ENCODE measurements at regions not wholly inside any gene's neighbourhood (a gene's known extent, or its start where the extent isn't known, plus 50 kb on each side); places are given as distances from the start of the nearest gene placed in this dataset.

DNA sequence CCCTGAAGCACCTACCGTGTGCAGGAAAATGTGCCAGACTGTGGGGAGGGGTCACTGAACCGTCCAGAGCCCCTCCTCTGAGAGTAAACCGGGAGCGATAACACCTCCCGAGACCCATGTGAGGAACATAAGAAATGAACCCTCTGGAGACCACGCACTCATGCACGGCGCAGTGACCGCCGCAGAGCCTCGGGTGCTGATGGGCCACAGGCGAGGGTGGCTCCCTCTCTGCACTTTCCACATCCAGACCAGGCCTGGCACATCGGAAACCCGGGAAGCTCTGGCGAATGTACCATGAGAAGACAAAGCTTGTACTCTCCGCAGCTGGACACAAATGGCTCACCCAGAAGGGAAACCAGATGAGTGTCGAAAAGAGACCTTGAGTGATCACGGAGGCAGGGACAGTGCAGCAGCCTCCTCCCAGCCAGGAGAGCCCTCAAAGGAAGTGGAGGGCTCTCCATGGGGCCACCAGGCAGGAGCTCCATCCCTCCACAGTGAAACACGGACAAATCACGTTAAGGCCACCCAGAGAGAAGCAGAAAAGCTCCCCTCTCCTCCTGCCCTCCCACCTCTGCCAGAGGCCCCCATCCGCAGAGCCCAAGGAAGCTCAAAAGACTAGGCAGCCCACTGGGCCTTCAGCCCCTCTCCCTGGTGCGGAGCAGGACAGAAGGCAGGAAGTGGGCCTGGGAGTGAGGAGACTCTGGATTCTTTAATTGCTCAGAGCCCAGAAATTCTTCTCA, 178.1 kb upstream of the PPP2R2D start:
- no peak for DNase-seq

DNA sequence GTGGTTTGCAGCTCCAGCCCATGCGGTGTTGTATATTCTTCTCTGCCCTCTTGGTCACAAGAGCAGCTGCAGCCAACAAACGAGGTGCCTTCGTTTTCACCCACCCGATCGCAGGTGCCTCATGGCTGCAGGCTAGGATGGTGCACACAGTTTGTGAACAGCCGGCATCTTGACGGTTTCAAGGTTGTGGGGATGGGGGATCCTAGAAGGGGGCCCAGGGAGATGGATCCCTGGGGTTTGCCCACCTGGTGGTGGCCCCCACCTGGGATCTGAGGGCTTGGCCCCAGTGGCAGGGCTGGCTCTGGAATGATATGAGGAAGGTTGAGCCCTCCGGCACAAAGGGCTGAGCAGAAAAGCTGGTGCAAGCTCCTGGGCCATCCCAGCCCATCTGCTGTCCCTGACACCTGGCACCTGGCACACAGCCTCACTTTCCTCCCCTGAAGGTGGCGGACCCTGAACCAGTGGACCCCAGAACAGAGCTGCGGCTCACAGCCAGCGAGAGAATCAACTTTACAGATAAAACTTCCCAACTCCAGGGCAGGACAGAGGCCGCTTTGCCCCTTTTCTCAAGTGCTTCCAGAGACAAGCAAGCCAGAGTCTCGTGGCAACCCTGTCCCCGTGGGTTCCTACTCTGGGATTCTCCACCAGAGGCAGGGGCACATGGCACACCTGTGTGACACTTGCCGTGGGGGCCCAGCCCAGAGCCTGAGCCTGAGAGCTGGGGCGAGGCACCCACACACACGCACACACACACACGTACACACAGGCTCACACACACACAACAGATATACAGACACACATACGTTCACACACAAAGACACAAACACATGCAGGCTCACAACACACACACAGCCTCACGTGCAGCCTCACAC, 177.3 kb upstream of the PPP2R2D start:
- no peak for DNase-seq

DNA sequence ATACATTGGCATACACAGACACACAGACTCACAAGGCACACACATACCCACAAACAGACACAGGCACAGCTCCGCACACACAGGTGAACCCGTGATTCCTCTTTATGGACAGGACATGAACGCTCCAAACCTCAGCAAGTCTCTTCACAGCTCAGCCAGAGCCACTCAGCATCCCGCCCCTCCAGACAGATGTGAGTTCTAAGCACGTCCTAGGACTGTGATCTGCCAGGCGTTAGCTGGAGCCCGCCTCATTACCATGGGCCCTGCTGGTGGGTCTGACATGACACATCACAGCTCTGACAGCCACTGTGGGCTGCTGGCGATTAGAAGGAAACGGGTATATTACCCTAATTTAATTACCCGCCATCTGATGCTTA, 176.7 kb upstream of the PPP2R2D start:
- no peak for DNase-seq

DNA sequence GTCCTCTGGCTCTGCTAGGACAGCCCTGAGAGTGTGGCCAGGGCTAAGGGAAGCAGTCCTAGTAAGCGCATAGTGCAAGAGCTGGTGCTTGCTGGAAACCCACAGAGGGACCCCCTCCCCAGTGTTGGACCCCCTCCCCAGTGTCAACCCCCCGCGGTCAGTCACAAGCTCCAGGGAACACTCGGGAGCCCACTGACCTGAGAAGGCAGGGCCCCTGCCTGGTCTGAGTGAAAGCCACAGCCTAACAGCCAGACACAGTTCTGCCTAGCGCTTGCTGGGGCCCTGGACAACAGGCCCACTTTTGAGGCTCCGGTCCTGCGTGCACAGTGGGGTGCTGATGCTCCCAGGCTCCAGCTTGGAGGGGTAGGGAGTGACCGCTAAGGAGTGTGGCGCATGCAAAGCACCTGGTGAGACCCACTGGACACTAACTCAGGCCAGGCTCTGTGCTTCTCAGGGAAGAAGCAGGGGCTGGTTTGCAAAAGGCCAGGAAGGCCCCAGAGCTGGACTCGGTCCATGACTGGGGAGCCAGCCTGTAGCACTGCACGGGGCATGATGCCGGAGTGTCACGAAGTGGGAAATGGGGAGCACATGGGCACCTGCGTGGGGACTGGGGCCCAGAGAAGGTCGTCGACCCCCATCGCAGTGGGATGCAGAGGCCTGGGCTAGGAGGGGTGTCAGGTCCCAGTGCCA, 175.8 kb upstream of the PPP2R2D start:
- no peak for DNase-seq

DNA sequence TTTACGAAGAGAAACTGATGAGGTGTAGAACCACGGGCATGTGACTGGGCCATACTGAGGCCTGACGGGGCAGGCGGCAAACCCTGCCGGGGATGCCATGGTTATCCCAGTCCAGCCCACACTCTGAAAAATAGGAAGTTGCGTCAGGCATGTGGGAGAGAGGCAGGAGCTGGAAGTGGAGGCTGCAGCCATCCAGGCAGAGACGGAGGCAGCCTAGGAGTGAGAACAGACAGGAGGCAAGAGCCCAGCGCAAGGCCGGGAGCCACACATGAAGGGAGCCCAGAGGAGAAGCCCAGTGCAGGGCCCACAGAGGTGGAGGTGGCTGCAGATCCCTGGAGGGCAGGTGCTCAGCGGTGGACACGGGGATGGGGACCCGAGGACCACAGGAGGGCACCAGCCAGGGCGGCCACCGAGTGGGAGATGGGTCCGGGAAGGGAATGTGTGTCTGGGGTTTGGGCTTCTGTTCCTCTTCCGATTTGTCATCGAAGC, 175.2 kb upstream of the PPP2R2D start:
- no peak for DNase-seq

DNA sequence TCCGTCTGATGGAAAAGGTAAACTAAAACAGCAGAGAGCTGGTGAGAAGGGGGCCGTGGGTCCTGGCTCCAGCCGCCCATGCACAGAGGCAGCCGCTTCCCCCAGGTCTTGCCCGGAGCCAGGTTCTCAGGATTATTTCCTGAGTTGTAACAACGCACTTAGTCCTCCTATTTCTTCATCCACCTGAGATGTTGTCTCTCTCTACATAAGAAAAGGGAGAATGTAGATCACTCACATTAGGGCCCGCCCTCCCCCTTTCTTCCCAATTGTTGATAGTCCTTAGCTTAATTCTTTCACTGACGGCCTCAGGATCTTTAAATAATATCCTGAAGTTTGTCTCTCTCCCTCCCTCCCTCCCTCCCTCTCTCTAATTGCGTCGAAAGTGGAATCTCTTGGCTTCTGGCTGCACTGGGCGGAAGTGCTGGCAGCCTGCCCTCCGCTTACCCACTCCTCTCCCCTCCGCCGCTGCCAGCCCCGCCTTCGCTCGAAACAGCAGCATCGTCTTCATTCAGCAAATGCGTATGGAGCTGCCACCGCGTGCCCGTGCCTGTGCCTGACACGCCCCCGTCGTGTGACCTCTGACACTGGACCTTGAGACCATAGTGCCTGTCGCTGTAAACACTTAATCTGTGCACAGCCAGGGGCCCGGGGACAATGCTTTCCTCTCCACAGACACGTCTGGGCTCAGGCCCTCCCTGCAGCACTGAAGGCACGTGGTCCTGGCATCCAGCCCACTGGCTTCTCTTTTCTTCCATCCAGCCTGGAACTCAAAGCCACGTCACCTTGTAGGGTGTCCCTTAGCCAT, 174.5 kb upstream of the PPP2R2D start:
- no peak for DNase-seq

DNA sequence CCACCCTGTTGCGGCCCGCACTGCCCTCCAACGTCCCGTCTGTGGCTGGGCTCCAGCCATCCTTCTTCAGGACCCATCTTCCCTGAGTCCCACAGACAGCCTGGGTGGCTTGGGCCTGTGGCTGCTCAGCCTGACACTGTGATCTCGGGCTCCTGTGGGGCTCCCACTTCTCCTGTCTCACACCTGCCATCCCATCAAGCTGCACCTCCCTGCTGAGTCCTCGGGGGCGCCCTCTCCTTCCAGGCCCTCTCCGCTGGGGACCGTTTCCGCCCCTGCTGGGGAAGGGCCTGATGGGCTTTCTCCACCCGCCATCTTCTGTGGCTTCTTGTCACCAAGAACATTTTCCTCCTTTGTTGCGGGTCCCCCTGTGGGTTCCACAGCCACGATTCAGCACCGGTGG, 173.8 kb upstream of the PPP2R2D start:
- DNase-seq, result no peak

DNA sequence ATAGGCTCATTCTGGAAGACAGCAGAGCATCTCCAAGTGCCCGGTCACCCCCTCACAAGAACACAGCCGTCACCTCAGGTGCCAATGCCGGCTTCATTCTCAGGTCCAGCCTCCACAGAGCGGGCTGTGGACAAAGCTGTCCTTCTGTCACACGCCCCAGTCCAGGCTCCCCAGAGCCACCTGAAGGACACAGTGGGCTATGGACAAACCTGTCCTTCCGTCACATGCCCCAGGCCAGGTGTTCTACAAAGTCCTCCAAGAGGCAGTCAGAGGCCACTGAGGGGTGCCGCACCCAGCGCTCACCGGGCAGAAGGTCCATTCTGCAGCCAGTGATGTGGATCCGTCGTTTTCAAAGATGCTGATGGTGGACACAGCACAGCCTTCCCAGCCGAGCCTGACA, 173.2 kb upstream of the PPP2R2D start:
- no peak for DNase-seq

DNA sequence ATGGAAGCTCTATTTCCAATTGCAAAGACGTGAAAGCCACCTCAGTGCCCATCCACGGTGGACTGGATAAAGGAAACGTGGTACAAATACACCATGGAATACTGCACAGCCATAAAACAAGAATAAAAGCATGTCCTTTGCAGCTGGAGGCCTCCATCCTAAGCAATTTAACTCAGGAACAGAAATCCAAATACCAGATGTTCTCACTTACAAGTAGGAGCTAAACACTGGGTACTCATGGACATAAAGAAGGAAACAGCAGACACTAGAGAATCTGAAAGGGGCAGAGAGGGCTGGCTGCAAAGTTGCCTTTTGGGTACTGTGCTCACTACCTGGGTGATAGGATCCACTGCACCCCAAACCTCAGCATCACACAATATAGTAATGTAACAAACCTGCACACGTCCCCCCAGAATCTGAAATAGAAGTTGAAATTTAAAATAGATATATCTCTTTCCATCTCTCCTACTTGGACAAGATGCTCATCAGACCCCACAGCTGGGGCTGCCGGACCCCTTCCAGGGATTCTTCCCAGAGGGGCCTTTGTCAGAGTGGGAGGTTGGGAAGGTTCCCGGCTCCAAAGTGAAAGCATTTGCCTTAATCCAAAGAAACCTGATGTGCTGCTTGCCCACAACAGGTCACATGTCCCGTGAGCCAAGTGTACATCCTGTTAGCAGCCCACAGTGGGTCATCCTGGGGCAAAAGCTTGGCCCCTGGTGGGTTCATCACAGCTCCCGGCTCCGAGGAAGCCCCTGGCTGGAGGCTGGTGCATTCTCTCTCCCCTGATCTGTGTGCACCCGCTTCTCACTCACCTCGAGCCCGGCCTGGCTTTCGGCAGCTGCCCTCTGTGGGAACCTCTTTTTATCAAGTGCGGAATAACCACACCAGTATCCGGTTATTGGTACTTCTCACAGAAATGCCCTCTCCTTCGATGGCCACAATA, 172.3 kb upstream of the PPP2R2D start:
- DNase-seq, result no peak

DNA sequence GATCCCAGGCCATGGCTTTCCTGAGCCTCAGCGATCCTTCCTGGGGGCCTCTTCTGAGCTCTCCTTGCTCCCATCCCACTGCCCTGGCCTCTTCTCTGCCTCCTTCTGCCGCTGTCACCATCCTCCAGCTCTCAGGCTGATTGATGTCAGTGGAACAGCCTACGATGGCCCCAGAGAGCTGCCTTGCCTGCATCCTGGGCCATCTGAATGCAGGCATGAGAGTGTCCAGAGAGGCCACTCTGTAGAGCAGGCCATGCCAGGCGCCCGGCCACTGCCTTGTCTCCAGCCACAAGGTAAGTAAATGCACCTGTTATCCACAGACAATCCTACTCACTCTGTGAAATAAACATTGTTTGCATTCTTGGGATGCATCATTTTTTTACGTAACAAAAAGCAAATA, 171.4 kb upstream of the PPP2R2D start:
- DNase-seq, result no peak

DNA sequence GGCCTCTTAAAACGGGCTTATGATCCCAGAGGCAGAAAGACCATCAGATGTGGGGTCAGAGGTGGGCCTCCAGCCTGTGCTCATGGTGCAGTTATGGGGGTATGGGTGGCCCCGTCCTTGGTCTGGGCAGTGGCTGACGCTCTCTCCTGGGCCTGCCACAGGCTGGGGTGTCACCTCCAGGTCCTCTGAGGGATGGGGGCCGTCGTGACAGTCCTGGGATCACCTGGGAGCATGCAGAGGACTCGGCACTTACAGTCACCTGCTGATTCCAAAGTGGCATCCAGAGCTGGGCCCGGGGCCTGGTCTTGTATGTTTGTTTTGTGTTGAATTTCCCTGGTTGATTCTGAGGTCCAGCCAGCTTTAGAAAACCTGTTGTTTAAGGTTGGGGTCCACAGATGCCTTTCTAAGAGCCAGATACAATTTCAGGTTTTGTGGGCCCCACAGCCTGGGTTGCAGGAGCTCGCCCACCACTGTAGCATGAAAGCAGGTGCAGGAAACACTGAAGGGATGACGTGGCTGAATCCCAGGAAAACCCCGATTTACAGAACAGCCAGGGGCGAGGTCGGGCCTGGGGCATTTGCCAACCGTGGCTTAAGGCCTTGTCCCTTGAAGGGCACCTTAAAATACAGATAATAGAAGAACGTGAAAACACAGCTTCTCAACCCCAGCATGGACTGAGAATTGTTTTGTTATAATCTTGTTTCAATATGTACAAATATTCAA, 170.7 kb upstream of the PPP2R2D start:
- no peak for DNase-seq

DNA sequence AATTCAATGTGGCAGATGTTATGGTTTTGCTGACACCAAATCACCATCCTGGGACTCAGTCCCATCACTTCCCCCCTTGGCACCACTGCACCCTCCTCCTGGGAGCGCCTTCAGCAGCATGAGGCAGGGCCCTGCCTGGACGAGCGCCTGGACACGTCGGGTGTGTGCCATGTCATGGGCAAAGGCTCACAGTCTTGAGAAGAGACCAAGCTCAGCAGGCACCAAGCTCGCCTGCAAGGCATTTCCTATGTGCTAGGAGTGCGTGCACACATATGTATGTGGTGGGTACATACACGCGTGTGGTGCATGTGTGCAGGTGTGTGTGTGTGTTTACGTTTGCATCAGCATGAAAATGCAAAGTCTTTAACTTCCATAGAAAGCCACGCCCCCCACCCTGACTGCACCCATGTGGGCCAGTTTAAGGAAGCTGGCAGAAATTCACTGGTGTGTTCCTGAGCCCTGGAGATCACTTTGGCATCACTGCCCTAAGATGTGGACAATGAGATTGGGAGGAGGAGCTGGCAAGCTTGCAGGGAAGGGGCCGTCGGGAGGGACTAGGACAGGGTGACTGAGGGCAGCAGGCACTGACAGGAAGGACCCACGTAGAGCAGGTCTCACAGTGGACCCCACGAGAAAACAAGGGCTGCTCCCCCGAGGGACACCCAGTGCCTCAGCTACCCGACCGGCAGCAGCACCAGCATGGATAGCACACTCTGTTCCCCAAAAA, 169.9 kb upstream of the PPP2R2D start:
- DNase-seq, result no peak

DNA sequence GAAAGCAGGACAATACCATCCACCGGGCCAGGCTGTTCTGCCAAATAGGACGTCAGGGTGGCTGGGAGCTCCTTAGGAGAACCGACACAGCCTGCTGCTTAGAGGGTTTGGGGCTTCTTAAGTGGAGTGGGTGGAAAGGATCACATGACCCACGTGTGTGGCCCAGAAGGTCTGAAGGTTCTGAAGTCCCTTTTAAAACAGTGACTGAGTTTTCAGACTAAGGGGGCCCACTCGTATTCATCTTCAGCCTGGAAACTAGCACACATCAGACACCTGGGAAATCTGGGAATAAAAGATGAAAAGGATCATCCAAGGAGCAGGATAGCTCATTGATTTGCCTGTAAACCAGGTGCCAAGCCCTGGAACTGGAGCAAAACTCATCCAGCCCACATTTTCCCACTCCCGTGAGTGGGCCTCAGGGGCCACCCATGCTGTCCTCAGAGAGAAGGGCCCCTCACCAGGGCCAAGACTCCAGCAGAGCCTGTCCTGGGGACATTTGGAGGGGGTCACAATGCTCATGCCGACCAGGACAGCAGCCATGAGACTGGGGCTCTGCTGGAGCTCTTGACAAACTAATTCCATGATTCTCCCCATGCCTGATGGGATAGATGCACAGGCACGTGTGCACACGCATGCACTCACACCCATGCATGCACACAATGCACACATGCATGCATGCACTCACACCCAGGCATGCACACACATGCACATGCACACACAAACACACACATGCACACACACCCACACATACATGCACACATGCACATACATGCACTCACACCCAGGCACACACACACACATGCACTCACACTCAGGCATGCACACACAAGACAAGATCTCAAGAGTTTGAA, 168.8 kb upstream of the PPP2R2D start:
- DNase-seq, result no peak

DNA sequence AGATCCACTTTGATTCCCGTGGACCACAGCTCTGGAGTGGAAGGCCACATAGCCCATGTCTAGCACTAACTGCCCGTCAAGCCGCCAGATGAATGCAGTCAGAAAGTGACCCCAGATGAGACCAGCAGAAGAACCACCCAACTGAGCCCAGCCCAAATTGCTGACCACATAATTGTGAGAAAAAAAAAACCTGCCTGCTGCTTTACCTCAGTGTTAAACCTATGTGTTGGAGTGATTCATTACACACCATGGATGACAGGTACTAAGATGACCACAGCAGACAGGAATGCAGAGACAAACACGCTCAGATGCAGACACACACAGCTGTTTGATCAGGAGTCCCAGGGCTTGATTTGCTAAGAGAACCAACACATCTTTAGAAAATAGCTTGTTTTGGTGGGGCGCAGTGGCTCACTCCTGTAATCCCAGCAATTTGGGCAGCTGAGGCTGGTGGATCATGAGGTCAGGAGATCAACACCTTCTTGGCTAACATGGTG, 168.1 kb upstream of the PPP2R2D start:
- DNase-seq, result no peak

DNA sequence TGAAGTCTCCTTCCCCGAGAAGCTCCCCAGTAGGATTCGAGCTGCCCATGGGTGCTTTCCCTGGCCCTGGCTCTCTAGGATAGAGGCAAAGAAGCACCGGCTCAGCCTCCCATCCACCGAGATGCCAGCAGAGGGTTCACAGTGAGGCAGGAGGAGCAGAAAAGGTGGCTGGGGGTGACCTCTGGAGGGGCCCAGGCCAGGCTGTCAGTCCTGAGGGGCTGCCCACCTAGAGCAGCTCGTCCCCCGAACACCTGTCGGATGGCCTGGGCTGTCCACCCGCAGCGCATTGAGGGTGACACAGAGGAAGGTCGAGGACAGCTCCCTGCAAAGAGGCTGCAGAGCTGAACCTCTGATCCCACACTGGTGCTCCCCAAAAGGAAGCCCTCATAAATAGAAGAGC, 167.2 kb upstream of the PPP2R2D start:
- DNase-seq, result no peak

DNA sequence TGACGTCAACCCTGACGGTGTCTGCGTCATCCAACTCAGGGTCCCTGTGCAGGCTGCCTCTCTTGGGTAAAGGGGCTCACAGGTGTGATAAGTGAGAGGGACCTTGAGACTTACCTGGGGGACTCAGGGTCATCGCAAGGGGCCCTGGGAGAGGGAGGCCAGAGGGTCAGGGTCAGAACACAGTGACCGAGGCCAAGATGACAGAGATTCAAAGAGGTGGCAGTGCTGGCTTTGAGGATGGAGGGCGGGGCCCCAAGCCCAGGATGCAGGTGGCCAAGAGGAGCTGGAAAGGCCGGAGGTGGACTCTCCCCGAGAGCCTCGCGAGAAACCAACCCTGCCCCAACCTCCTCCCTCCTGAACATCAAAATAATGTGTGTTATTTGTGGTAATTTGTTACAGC, 165.2 kb upstream of the PPP2R2D start:
- no peak for DNase-seq

DNA sequence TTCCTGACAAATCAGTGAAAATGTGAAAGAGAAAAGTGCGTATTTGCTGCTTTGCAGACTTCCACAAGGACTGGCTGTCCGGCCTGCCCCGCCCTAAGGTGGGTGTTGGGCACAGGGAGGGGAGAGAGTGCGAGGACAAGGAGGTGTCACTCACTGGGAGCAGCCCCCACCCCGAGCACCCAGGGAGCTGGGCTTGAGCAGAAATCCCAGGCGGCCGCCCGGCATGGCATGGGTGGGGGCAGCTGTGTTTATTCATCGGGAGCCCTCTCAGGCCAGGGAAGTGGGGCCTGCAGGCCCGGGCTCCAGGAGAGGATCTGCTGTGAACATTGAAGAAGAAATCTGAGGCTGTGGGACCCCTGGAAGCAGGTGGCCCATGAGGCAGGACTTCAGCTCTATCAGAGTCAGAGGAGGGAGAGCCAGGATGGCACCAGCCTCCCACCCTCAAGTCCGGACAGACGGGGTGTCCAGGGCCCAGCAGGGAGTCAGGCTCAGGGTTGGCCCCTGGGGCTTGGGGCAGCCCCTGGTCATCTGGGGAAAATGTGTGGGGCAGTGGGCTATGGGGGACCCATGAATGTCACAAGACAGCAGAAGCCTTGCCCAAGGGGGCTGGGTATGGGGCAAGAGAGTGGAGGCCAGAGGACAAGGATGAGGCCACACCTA, 164.4 kb upstream of the PPP2R2D start:
- no peak for DNase-seq
